ENCODE measurements at regions not wholly inside any gene's neighbourhood (a gene's known extent, or its start where the extent isn't known, plus 50 kb on each side); places are given as distances from the start of the nearest gene placed in this dataset.

- TF ChIP-seq REPIN1 (CRISPR knock-in tag; IDR thresholded peaks at IDR 0.05; ENCODE audit: borderline replicate concordance, low read depth) (no peak), POLR2A (IDR thresholded peaks at IDR 0.05; ENCODE audit: insufficient read depth in 1 of 2, low read depth in 2 of 2, low read length in 2 of 2) (no peak), ZNF549 (CRISPR knock-in tag; IDR thresholded peaks at IDR 0.05) (no peak), POLR2AphosphoS5 (IDR thresholded peaks at IDR 0.05; ENCODE audit: low read depth, low read length) (no peak)
- TF ChIP-seq, protein P1, sequence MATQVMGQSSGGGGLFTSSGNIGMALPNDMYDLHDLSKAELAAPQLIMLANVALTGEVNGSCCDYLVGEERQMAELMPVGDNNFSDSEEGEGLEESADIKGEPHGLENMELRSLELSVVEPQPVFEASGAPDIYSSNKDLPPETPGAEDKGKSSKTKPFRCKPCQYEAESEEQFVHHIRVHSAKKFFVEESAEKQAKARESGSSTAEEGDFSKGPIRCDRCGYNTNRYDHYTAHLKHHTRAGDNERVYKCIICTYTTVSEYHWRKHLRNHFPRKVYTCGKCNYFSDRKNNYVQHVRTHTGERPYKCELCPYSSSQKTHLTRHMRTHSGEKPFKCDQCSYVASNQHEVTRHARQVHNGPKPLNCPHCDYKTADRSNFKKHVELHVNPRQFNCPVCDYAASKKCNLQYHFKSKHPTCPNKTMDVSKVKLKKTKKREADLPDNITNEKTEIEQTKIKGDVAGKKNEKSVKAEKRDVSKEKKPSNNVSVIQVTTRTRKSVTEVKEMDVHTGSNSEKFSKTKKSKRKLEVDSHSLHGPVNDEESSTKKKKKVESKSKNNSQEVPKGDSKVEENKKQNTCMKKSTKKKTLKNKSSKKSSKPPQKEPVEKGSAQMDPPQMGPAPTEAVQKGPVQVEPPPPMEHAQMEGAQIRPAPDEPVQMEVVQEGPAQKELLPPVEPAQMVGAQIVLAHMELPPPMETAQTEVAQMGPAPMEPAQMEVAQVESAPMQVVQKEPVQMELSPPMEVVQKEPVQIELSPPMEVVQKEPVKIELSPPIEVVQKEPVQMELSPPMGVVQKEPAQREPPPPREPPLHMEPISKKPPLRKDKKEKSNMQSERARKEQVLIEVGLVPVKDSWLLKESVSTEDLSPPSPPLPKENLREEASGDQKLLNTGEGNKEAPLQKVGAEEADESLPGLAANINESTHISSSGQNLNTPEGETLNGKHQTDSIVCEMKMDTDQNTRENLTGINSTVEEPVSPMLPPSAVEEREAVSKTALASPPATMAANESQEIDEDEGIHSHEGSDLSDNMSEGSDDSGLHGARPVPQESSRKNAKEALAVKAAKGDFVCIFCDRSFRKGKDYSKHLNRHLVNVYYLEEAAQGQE (IDR thresholded peaks at IDR 0.05; ENCODE audit: borderline replicate concordance in 1 of 2, low read depth in 1 of 2, low read length in 2 of 2), result no peak
These were observed 189.7 kb upstream of the SLIT2 start for GRCh38 chr4:20062054-20062453.

Data from HepG2 (cell line).